Sigmoid colon (tissue), 4 donors: ENCODE measurements at regions not wholly inside any gene's neighbourhood (a gene's known extent, or its start where the extent isn't known, plus 50 kb on each side); places are given as distances from the start of the nearest gene placed in this dataset.

Source experiments
- CTCF ChIP-seq, 4 experiments: fragments of 450-650 bp in 3 of 4; fragments of 200-600 bp in 1 of 4; IDR thresholded peaks; one replicate each; pipeline ENCODE4 v1.5.1; 2016 to 2019; ENCODE audit warnings: antibody characterized with exemption in 4 of 4, mild to moderate bottlenecking in 3 of 4, moderate library complexity in 2 of 4
- EP300 ChIP-seq, 4 donors: sonication (generic); formaldehyde crosslinking; IDR thresholded peaks; one replicate each; pipeline ENCODE4 v1.6.1; 2017; ENCODE audit warnings: antibody characterized with exemption in 4 of 4
- POLR2A ChIP-seq, 2 donors: fragments of 450-650 bp; IDR thresholded peaks; one replicate each; pipeline ENCODE4 v1.6.1; 2016; ENCODE audit warnings: antibody characterized with exemption in 2 of 2, mild to moderate bottlenecking in 2 of 2, moderate library complexity in 2 of 2
- POLR2AphosphoS5 ChIP-seq, 4 donors: sonication (generic); formaldehyde crosslinking; IDR thresholded peaks; one replicate each; pipeline ENCODE4 v1.6.1; 2017; ENCODE audit warnings: antibody characterized with exemption in 4 of 4

- no peak for TF ChIP-seq CTCF (IDR thresholded peaks at IDR 0.05)
- no peak for TF ChIP-seq EP300 (IDR thresholded peaks at IDR 0.05)
- TF ChIP-seq POLR2A (IDR thresholded peaks at IDR 0.05): no peak
- no peak for TF ChIP-seq POLR2AphosphoS5 (IDR thresholded peaks at IDR 0.05)
Measured at GRCh38 chr2:83017366-83018090, 1441.6 kb downstream of the SUCLG1 start.
